ENCODE measurements at regions not wholly inside any gene's neighbourhood (a gene's known extent, or its start where the extent isn't known, plus 50 kb on each side); places are given as distances from the start of the nearest gene placed in this dataset.
"Not testable (repeated sequence)": the region's sequence is repeated elsewhere in the genome, so short reads cannot be mapped to it uniquely, and the experiment has no call there.

DNA sequence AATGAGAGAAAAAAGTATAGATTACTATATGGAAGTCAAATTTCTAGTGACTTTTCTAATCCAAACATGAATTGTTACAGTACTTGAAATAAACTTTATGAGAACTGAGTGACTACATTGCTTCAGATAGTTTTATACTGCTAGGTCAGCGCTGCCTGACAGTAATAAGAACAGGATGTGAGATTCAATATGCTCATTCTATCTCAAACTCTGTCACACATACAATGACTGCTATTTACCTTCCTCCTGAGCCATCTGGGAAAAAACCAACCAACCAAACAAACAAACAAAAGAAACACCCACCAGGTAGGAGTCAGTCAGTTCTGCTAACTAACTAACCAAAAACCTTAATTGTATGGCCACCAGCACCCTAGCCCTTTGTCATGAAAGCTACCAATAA is 89.0 kb upstream of the NOTCH2NLA start:
- not testable (repeated sequence) for DNase-seq

DNA sequence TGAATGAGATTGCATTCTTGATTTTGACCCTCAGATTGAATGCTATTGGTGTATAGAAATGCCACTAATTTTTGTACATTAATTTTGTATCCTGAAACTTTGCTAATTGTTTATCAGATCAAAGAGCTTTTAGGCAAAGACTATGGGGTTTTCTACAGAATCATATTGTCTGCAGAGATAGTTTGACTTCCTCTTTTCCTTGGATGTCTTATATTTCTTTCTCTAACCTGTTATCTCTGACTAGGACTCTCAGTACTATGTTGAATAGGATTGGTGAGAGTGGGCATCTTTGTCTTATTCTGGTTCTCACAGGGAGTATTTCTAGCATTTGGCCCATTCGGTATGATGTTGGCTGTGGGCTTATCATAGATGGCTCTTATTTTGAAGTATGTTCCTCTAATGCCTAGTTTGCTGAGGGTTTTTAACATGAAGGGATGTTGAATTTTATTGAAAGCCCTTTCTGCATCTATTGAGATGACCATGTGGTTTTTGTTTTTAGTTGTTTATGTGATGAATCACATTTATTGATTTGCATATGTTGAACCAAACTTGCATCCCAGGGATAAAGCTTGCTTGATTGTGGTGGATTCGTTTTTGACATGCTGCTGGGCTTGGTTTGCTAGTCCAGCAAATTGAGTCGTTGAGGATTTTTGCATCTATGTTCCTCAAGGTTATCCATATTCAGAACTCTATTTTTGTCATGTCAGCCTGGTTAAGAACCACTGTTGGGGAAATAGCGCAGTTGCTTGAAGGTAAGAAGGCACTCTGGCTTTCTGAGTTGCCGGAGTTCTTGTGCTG is 85.8 kb upstream of the NOTCH2NLA start:
- not testable (repeated sequence) for DNase-seq

DNA sequence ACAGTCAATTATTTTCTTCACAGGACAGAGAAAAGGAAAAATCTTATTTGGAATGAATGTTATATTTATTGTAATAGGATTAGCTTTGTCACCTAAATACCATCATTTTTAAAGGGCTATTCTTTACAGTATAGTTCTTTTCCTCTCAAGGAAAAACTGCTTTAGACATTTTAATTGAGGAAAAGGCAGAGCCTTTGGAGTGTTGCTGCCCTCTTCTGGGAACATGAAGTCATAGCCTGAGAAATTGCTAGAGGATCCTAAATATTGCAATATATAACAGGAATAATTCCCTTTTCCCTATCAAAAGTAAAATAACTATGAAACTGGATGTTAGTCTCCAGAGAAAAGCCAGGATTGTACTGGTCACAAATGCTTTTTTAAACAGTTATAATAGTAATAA is 81.8 kb upstream of the NOTCH2NLA start:
- DNase-seq: not testable (repeated sequence)

DNA sequence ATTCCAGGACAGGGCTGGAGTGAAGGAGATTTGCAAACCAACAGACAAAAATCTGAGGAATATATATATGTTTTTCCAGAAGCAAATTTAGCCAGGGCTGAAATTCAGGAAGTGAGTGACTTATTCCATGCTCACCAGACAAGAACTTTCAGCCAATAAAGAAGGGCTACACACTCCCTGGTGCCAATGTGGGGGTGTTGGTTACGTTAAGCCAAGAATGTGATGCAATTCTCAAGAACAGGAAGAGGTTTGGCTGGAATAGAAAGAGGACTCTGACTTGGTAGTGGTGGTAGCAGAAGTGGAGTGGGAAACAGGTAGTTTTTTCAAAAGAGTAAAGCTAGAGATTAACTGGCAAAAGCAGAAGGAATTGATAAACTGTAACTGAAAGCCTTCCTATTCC is 80.6 kb upstream of the NOTCH2NLA start:
- DNase-seq: not testable (repeated sequence)

DNA sequence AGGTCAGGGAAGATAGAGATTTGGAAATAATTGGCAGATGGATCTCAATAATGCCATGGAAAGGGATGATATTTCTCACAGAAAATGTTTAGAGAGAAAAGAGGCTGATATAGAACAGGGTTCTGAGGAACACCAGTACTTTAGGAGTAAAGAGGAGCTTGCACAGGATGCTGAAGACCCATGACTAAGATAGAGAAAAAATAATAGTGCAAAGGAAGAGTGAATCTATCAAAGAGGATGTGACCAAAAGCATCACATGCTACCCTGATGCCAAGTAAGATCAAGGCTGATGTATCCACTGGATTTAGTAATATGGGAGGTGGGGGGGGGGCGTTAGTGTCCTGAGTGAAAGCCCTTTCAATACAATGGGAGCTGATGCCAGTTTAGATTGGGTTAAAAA is 80.1 kb upstream of the NOTCH2NLA start:
- DNase-seq: not testable (repeated sequence)

DNA sequence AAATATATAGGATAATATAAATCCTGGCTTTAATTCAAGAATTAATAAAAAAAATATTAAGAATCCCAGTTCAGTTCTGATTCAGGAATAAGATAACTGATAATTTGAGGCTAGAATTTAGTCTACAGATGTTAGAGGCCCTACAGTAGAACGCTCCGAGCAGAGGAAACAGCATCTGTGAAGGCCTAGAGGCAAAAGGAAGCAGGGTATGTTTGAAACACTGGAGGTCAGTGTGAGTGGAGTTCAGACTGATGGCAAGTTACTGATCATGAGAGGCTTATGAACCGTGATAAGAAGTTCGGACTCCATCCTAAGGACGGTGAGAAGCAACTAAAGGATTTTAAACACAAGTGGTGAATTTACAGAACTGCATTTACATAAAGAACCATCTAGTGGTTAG is 79.3 kb upstream of the NOTCH2NLA start:
- DNase-seq: not testable (repeated sequence)

DNA sequence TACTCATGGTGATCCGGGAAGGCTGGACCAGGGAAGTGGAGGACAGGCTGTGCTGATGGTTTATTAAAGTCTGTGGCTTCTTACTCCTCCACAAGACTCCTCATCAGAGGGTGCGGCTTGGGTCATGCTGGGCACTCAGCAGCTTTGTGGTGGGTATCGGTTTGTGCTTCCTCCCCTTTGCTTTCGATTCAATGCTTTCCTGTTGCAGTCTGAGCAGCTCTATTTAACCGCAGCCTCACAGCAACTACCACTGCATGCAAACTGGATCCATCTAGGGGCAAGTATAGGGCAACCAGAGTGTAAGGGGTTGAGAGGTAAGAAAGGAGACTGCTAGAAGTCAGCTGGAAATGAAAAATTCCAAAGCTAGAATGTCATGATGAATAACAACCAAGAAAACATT is 78.8 kb upstream of the NOTCH2NLA start:
- not testable (repeated sequence) for DNase-seq

DNA sequence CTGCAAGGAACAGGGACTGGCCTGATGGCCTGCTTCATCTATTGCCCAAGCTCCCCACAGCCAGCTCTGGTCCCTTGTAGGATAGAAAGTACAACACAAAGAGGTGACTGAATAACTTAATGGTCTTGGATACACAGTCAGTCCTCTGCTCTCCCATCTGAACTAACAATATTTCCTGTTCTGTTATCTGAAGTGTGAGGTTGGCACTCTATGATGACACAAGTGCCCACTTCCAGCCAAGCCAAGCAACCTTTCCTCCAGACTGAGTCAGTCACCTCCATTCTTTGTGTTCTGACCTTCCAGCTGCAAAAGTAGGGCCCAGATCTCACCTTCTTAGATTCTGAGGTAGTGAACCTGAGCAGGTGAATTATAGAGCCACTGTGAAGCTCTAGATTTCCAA is 77.8 kb upstream of the NOTCH2NLA start:
- not testable (repeated sequence) for DNase-seq

DNA sequence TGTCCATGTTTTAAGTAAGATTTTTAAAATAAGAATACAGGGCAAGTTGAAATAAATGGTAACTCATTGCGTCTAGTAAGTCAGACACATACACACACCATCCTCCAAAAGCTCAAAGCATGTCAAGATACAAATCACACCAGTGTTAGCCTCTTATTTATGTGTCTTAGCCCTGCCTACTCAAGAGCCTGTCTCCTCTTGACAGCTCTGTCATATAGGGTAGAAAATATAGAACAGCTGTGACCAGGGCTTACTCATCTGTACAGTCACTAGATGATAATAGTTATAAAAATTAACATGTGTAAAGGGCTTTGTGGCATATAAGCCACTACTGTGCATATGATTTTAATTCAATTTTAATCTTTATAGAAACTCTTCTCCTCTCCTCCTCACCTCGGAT is 76.6 kb upstream of the NOTCH2NLA start:
- DNase-seq: not testable (repeated sequence)

DNA sequence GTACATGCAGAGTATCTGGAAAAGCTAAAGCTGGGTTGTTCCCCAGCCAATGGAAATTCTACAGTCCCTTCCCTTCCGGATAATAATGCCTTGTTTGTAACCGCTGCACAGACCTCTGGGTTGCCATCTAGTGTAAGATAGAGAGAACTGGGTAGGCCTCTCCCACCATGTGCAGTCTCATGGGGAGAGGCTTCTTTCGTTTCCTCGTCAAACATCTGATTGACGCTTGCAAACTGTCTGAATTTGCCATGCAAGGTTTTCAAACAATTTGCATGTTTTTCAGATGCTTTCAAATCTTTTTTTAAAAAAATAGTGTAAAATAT is 69.7 kb upstream of the NOTCH2NLA start:
- DNase-seq: not testable (repeated sequence)

DNA sequence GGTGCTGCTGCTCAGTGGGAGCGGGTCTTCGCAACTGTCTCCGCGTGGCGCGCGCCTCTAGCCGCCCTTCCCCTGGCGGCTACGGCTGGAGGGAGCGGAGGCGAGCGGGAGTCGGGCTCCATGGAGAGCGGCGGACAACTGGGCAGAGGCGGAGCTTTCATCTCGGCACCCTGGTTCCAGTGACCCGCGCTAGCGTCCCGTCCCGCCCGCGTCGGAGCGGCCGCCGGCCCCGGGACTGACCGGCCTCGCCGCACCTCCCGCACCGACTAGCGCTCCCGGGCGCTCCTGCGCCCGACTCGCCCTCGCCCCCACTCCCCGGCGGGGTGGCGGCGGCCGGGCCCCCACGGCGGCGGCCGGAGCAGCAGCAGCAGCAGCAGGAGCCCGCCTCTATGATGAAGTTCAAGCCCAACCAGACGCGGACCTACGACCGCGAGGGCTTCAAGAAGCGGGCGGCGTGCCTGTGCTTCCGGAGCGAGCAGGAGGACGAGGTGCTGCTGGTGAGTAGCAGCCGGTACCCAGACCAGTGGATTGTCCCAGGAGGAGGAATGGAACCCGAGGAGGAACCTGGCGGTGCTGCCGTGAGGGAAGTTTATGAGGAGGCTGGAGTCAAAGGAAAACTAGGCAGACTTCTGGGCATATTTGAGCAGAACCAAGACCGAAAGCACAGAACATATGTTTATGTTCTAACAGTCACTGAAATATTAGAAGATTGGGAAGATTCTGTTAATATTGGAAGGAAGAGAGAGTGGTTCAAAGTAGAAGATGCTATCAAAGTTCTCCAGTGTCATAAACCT is 69.2 kb upstream of the NOTCH2NLA start:
- not testable (repeated sequence) for DNase-seq

DNA sequence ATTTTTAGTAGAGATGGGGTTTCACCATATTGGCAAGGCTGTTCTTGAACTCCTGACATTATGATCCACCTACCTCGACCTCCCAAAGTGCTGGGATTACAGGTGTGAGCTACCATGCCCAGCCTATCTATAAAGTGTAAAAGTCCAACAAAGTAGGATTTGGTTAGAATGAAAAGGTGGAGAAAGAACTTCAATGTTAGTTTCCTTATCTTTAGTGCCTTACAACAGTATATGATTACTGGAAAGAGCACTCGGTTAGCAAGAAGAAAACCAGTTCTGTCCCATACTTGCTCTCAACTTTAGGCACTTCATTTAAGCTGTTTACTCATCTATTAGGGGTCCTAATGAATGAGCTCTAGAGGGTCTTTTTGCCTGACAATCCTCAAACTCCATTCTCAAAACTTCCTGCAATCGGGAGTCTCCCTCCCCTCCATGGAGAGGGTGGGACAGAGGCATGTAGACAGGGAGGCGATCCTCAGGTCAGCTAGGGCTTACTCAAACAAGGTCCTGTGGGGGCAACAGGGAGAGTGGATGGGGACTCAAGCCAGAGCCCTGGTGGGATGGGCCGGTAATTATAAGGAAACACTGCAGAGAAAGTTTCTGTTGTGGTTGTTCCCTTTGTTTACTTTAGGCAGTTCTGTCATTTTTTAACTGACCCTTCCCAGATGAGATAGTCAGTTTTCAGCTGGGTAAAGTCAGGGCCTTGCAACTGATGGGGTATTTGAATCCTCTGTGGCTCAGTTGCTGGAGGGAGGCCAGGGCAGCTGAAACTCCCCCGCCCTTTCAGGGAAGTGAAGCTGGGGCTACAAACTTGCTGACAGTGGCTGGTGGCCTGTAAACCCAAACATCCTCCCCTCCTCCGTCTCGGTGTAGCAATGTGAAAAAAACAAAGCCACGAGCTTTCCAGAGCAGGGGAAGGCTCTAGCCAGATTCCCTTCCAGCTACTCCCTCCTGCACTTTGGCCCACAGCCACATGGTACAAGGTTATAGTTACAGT is 64.4 kb upstream of the NOTCH2NLA start:
- DNase-seq: not testable (repeated sequence)

DNA sequence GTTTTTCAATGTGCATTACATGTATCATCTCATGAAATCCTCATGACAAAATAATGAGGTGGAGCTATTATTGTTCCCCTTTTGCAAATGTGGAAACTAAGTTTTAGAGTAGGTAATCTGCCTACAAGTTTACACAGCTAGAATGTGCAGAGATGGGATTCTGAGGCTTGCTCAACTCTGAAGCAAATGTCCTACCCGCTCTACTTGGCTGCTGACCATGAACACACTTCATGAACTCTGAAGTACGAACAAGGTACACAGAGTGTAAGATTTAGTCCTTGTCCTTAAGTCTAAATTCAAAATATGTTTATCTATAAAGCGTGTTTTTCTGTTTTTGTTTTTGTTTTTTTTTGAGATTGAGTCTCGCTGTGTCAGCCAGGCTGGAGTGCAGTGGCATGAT is 63.6 kb upstream of the NOTCH2NLA start:
- DNase-seq: not testable (repeated sequence)

DNA sequence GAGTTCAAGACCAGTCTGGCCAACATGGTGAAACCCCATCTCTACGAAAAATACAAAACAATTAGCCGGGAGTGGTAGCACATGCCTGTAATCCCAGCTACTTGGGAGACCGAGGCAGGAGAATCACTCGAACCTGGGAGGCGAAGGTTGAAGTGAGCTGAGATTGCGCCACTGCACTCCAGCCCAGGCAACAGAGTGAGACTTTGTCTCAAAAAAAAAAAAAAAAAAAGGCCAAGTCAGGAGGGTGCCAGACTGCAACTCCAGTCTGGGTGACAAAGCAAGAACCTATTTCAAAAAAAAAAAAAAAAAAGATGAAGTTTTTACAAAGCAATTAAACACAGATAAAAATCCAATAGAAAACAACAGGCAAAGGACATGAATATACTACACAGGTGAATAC is 59.1 kb upstream of the NOTCH2NLA start:
- DNase-seq: not testable (repeated sequence)

DNA sequence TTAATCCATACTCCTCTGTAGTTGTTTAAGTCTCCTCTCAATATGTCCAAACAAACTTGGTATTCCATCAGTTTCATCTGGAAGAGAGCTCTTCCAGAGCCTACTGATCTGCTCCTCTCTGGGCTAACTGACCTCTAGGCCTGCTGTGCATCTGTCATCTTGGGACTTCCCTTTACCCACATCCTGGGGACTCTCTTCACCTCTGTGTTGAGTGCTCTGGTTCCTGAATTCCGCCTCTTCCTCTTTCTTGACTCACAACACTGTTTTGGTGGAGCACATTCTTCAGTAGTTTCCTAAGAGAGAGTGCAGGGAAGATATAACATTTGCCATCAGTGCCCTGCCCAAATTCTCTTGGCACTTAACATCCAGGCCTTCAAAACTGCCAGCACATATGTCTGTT is 55.9 kb upstream of the NOTCH2NLA start:
- not testable (repeated sequence) for DNase-seq

DNA sequence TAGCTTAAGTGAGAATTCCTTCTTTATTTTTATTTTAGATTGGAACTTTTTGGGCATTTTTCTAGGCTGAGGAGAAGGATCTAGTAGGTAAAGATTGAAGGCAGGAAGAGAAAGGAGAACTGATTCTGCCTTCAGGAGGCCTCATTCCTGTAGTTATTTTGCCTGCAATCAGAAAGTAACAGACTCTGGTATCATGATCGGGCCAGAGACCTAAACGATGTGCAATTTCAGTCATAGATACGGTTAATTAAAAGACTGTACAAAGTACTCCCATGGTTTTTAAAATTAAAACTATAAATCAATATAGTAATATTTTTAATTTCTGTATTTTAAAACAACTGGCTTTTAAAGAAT is 54.7 kb upstream of the NOTCH2NLA start:
- not testable (repeated sequence) for DNase-seq

DNA sequence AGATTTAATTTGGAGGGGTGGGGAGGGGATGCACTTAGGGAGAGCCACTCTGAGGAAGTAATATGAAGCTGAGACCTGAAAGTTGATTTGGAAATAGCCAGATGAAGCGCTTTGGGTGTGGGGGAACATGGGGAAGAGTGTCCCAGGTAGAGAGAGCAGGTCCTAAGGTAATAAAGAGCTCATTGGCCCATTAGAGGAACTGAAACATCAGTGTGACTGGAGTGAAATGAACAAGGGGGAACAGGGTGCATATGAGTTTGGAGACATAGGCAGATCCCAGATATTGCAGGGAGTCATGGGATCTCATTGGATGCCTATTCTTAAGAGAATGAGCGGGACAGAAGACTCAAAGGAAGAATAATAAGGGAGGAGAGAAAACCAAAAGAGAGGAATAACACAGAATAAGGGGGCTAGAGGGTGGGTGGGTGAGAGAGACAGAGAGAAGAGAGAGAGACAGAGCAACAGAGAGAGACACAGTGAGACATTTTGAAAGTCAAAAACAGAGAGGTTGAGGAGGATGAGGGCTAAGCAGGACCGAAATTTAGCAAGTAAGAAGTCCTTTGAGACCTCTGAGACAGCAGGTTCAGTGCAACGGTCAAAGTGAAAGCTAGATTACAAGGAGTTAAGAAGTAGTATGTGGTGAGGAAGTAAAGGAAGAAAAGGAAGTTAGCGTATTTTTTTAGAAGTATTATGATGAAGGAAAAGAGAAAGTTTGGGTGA is 54.1 kb upstream of the NOTCH2NLA start:
- not testable (repeated sequence) for DNase-seq

DNA sequence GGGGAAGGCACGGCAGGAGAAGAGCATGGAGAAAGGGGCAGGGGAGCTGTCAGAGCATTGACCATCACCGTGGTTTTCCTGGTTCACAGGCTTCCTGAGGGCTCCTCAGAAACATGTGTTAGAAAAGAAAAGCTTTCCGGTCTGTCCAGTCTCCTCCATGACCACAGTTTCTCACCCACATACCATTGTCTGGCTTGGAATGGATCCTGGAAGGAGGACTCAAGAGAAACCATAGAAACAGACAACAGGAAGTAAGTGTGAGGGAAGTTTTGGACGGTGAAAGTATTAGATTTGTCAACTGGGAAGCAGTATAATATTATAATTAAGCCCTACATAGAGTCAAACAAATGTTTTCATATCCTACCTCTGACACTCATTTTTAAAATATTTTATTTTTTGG is 52.7 kb upstream of the NOTCH2NLA start:
- not testable (repeated sequence) for DNase-seq

DNA sequence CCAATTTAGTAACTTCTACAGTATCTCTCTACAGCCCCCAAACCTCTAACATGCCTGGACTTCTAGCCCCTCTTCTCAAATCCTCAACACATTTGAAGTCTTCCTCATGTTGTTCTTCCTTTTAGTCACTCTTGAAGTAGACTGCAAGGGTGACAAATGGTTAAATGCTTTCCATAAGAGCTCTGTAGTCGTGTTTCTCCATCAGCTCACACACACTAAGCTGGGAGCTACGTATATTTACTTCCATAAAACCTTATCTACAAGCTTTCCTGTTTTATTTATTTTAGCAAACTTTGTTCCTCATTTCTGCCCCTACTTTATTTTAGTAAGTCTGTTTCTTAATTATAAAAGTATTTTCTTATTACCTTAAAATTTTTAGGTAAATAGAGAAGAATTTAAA is 49.9 kb upstream of the NOTCH2NLA start:
- DNase-seq: not testable (repeated sequence)

Measured in NCI-H69 (cell line).